ENCODE measurements at regions not wholly inside any gene's neighbourhood (a gene's known extent, or its start where the extent isn't known, plus 50 kb on each side); places are given as distances from the start of the nearest gene placed in this dataset.

DNA sequence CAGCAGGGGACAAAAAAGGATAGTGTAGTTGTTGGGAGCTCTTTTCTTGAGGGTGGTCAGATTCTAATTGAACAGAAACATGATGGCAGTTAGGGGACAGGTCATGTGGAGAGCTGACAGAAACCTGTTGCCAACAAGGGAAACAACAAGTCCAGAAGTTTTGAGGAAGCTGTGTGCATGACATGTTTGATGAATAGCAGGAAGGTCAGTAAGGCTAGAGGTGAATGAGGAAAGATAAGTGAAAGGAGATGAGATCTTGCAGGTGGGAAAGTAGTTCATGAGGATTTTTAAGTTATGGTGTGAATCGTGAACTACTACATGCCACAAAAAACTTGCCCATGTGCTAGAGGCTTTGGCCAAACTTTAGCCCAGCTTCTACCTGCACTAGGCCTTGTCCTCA, 1817.4 kb downstream of the MRPL39 start:
- TF ChIP-seq, protein P1, sequence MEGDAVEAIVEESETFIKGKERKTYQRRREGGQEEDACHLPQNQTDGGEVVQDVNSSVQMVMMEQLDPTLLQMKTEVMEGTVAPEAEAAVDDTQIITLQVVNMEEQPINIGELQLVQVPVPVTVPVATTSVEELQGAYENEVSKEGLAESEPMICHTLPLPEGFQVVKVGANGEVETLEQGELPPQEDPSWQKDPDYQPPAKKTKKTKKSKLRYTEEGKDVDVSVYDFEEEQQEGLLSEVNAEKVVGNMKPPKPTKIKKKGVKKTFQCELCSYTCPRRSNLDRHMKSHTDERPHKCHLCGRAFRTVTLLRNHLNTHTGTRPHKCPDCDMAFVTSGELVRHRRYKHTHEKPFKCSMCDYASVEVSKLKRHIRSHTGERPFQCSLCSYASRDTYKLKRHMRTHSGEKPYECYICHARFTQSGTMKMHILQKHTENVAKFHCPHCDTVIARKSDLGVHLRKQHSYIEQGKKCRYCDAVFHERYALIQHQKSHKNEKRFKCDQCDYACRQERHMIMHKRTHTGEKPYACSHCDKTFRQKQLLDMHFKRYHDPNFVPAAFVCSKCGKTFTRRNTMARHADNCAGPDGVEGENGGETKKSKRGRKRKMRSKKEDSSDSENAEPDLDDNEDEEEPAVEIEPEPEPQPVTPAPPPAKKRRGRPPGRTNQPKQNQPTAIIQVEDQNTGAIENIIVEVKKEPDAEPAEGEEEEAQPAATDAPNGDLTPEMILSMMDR (IDR thresholded peaks at IDR 0.05; ENCODE audit: low read depth, low read length), result no peak
- no peak overlapping the region for H3K4me3 ChIP-seq (ENCODE audit: low read depth, low read length)
- in situ Hi-C loops (cut with HindIII; ENCODE audit: low sequenced_read_pairs), result no loop called here
- DNase-seq (ENCODE audit: low read depth, low spot score), result no peak

DNA sequence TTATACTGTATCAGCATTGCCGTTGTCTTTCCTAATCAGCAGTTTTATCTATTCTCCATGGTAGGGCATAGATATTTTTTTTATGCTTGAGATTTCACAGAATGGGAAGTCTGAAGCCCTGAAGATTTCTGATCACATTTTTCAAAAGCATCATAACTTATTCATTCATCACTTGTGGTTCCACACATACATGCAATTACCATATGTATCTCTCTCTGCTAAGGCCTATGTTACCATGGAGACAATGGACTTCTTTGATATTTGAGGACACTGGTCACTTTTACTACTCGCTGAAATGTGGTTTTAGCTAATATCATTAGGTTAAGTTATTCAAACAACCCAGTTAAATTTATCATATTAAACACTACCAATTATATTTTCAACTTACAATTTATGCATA, 1827.0 kb downstream of the MRPL39 start:
- TF ChIP-seq, protein P1 (IDR thresholded peaks at IDR 0.05; ENCODE audit: low read depth, low read length), result no peak
- no peak for DNase-seq (ENCODE audit: low read depth, low spot score)
- in situ Hi-C loops (cut with HindIII; ENCODE audit: low sequenced_read_pairs), result no loop called here
- no peak overlapping the region for H3K4me3 ChIP-seq (ENCODE audit: low read depth, low read length)

DNA sequence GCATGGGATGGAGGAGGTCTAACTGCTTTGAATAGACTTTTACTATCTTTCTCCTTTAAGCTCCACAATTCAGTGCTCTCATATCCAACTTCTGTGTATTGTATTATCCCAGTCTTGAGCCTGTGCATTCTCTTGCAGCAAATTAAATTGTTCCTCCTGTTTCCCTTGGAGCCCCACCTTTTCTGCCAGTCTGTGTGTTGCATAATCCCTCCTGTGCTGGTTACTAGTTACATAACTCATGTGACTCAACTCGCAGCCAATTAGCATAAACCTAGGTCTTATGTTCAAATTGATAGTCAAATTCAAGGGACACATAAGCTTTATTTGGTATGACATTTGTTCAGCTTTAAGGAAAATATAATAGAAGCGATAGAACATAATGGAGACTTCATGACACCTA, 1863.5 kb downstream of the MRPL39 start:
- DNase-seq (ENCODE audit: low read depth, low spot score), result no peak
- in situ Hi-C loops (cut with HindIII; ENCODE audit: low sequenced_read_pairs), result no loop called here
- H3K4me3 ChIP-seq (ENCODE audit: low read depth, low read length), result no peak overlapping the region
- TF ChIP-seq, protein P1 (IDR thresholded peaks at IDR 0.05; ENCODE audit: low read depth, low read length), result no peak

DNA sequence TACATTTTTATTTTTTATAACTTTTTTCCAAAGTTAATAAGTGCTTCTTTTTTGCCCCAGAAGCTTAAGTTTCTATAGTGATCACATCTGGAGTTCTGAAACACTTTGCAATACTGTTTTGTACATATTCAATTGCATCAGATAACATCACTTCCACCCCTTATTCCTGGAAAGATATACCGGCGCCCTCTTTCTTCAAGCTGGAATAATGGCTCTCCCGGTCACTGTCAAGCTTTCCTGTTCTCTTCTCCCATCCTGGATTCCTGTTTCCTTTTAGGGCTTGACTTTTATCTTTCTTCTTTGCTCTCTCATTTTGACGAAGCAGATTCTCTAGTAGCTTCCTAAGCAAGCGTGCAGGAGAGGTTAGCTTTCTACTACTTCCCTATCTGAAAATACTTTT, 1866.8 kb downstream of the MRPL39 start:
- in situ Hi-C loops (cut with HindIII; ENCODE audit: low sequenced_read_pairs), result no loop called here
- H3K4me3 ChIP-seq (ENCODE audit: low read depth, low read length), result no peak overlapping the region
- no peak for DNase-seq (ENCODE audit: low read depth, low spot score)
- TF ChIP-seq, protein P1 (IDR thresholded peaks at IDR 0.05; ENCODE audit: low read depth, low read length), result no peak

DNA sequence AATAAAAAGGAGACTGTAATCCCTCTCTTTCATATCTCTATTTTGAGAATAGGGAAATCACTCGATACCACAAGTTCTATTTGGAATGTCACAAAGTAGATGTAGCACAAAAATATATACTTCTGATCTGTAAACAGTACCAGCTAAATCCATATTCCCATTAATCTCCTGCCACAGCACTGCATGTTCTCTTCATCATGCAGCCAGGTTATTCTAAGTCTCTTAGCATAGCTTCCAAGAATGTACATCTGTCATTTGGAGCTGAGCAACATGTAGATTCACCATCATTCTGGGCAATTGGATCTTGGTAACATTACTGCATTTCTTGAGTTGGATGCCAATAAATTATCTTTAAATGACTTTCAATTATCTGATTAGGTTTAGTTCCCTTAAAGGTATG, 1874.5 kb downstream of the MRPL39 start:
- TF ChIP-seq, protein P1 (IDR thresholded peaks at IDR 0.05; ENCODE audit: low read depth, low read length), result no peak
- in situ Hi-C loops (cut with HindIII; ENCODE audit: low sequenced_read_pairs), result no loop called here
- H3K4me3 ChIP-seq (ENCODE audit: low read depth, low read length), result no peak overlapping the region
- no peak for DNase-seq (ENCODE audit: low read depth, low spot score)

DNA sequence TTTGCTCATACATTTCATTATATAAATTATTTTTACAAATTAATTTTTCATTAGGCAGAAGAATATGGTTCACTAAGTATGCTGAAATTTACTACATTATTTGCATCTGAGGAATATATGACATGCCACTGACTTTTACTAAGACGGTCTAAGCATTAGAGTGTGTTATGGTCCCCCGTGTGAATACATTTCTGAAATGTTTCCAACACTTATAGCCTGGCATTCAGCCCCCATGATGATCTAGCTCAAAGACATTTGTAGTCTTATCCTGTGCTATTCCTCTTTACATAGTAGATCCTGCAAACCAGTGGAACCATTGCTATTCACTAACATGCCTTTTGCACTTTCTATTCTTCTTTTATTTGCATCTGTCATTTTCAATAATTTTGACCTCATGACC, 1878.0 kb downstream of the MRPL39 start:
- TF ChIP-seq, protein P1 (IDR thresholded peaks at IDR 0.05; ENCODE audit: low read depth, low read length), result no peak
- in situ Hi-C loops (cut with HindIII; ENCODE audit: low sequenced_read_pairs), result no loop called here
- H3K4me3 ChIP-seq (ENCODE audit: low read depth, low read length), result no peak overlapping the region
- DNase-seq (ENCODE audit: low read depth, low spot score), result no peak

DNA sequence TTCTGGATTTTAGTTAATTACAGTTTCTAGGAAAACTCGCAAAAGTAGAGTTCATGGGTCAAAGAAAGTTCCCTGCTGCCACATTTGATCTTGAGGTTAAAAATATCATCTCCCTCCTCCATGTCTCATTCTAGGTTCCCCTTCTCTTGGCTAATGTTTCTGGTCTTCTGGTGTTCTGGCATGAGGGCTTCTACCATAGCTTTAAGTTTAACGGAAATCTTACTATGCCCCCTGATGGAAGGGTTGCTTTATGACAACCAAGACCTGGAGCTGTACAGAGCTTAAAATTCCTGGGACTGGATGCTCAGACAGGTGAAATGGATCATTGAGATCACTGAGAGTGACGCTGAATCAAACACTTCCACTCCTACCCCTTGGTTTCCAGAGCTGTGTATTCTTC, 1881.7 kb downstream of the MRPL39 start:
- no peak for DNase-seq (ENCODE audit: low read depth, low spot score)
- in situ Hi-C loops (cut with HindIII; ENCODE audit: low sequenced_read_pairs), result no loop called here
- TF ChIP-seq, protein P1 (IDR thresholded peaks at IDR 0.05; ENCODE audit: low read depth, low read length), result no peak
- no peak overlapping the region for H3K4me3 ChIP-seq (ENCODE audit: low read depth, low read length)
